HCT116 (cell line): ENCODE measurements at regions not wholly inside any gene's neighbourhood (a gene's known extent, or its start where the extent isn't known, plus 50 kb on each side); places are given as distances from the start of the nearest gene placed in this dataset.

ENCODE experiments used
- ATAC-seq: fragments of 200-7000 bp; cut with Tn5 transposase; 2 replicates; pipeline ENCODE4 v1.9.1; 2020; ENCODE audit warnings: mild to moderate bottlenecking, moderate library complexity
- BruUV-seq: library from RNA; stranded (reverse); fragments of 400-500 nt; replicated peaks from 2 replicates; lab custom pipeline; 2021; lab: Mats Ljungman, UMichigan
- CTCF ChIA-PET: fragments of 300-600 bp; sonication (Branson Sonifier 250); formaldehyde crosslinking; loops from one replicate; lab custom pipeline; 2021; ENCODE audit warnings: antibody characterized with exemption; lab: Charles Lee
- POLR2A ChIA-PET: fragments of 300-600, 350-600 bp; sonication (Branson Sonifier 250); formaldehyde crosslinking; loops from one replicate; lab custom pipeline; 2021; ENCODE audit warnings: antibody characterized with exemption; lab: Charles Lee
- RAD21 ChIA-PET, 2 experiments: fragments of 300-600 bp; sonication (Branson Sonifier 250); formaldehyde crosslinking; loops; one replicate each; lab custom pipeline; 2023; ENCODE audit warnings: low total read pairs in 2 of 2; ENCODE audit not compliant: uncharacterized antibody in 2 of 2, unreplicated experiment in 2 of 2, low non-redundant PET in 1 of 2; lab: Charles Lee
- DNase-seq: peaks from one replicate; pipeline ENCODE4 v3.0.0-alpha.2; 2010; ENCODE audit warnings: low read depth, low spot score
- H2AFZ ChIP-seq: fragments of 200-600 bp; shearing (Covaris generic), sonication (generic); 2 replicates; pipeline ENCODE4 v1.6.1; 2017; ENCODE audit warnings: low read depth, mixed run types, mixed read lengths, antibody characterized with exemption, low read length; ENCODE audit not compliant: poor library complexity, severe bottlenecking
- H3K27ac ChIP-seq: 2 replicates; pipeline ENCODE4 v1.5.1; 2012; ENCODE audit warnings: low read depth, low read length
- H3K27me3 ChIP-seq: fragments of 200-600 bp; sonication (generic); 2 replicates; pipeline ENCODE4 v1.6.1; 2016; ENCODE audit warnings: mixed run types, low read length, mixed read lengths; ENCODE audit not compliant: insufficient read depth
- H3K36me3 ChIP-seq, 2 experiments: fragments of 200-500 bp in 1 of 2; fragments of 200-600 bp in 1 of 2; sonication (Bioruptor generic) in 1 of 2; sonication (generic) in 1 of 2; 2 replicates each; pipeline versions ENCODE4 v1.5.1 to v1.6.1; 2014 to 2016; ENCODE audit warnings: low read length in 2 of 2, inconsistent platforms in 1 of 2, mixed read lengths in 1 of 2, mixed run types in 1 of 2; ENCODE audit not compliant: insufficient read depth in 2 of 2, control insufficient read depth in 1 of 2
- H3K4me1 ChIP-seq, 2 experiments: fragments of 200-600 bp in 1 of 2; sonication (generic) in 1 of 2; 2 replicates each; pipeline versions ENCODE4 v1.5.1 to v1.6.1; 2012 to 2017; ENCODE audit warnings: low read length in 2 of 2, inconsistent platforms in 1 of 2, mild to moderate bottlenecking in 1 of 2, mixed read lengths in 1 of 2, mixed run types in 1 of 2, moderate library complexity in 1 of 2; ENCODE audit not compliant: insufficient read depth in 2 of 2, control insufficient read depth in 1 of 2
- H3K4me2 ChIP-seq: fragments of 200-600 bp; sonication (generic); 2 replicates; pipeline ENCODE4 v1.6.1; 2017; ENCODE audit warnings: mixed run types, low read length, mixed read lengths
- H3K4me3 ChIP-seq, 2 experiments: fragments of 200-600 bp in 1 of 2; sonication (generic) in 1 of 2; replicated peaks in 1 of 2; 2 replicates each; pipeline ENCODE4 v1.5.1; 2011 to 2016; ENCODE audit warnings: low read length in 2 of 2, control low read depth in 1 of 2, low read depth in 1 of 2, mild to moderate bottlenecking in 1 of 2, mixed read lengths in 1 of 2, mixed run types in 1 of 2
- H3K79me2 ChIP-seq: fragments of 200-600 bp; sonication (generic); 2 replicates; pipeline ENCODE4 v1.6.1; 2017; ENCODE audit warnings: mild to moderate bottlenecking, mixed run types, low read length, moderate library complexity, mixed read lengths; ENCODE audit not compliant: insufficient read depth
- H3K9ac ChIP-seq: fragments of 200-600 bp; sonication (generic); 2 replicates; pipeline ENCODE4 v1.6.1; 2016; ENCODE audit warnings: low read length, mixed read lengths
- H3K9me2 ChIP-seq: fragments of 200-600 bp; sonication (generic), shearing (Covaris generic); 2 replicates; pipeline ENCODE4 v1.6.1; 2017; ENCODE audit warnings: mixed run types, mild to moderate bottlenecking, moderate library complexity; ENCODE audit not compliant: insufficient read depth
- H3K9me3 ChIP-seq, 2 experiments: fragments of 200-500 bp in 1 of 2; fragments of 200-600 bp in 1 of 2; sonication (Bioruptor generic) in 1 of 2; sonication (generic) in 1 of 2; 2 replicates each; pipeline ENCODE4 v1.6.1; 2014 to 2017; ENCODE audit warnings: low read length in 2 of 2, mixed read lengths in 2 of 2, inconsistent platforms in 1 of 2, low read depth in 1 of 2, mild to moderate bottlenecking in 1 of 2, mixed run types in 1 of 2, moderate library complexity in 1 of 2; ENCODE audit not compliant: control insufficient read depth in 1 of 2, insufficient read depth in 1 of 2
- H4K20me1 ChIP-seq: fragments of 200-600 bp; sonication (generic), shearing (Covaris generic); 2 replicates; pipeline ENCODE4 v1.6.1; 2017; ENCODE audit warnings: mixed run types, mild to moderate bottlenecking, moderate library complexity; ENCODE audit not compliant: insufficient read depth
- CBX3 ChIP-seq: IDR thresholded peaks from 2 replicates; pipeline ENCODE4 v1.6.1; 2012; ENCODE audit warnings: low read depth
- FOSL1 ChIP-seq: IDR thresholded peaks from 2 replicates; pipeline ENCODE4 v1.6.1; 2012; ENCODE audit warnings: low read depth
- JUND ChIP-seq: IDR thresholded peaks from 2 replicates; pipeline ENCODE4 v1.6.1; 2012
- POLR2A ChIP-seq: IDR thresholded peaks from 2 replicates; pipeline ENCODE4 v1.7.0; 2011; ENCODE audit warnings: borderline replicate concordance; ENCODE audit not compliant: insufficient read depth, insufficient read length; ENCODE audit errors: extremely low read depth
- SP1 ChIP-seq: IDR thresholded peaks from 2 replicates; pipeline ENCODE4 v1.6.1; 2012; ENCODE audit warnings: low read depth
- TCF7L2 ChIP-seq: IDR thresholded peaks from 2 replicates; pipeline ENCODE4 v1.7.0; 2011; ENCODE audit warnings: borderline replicate concordance, inconsistent platforms; ENCODE audit not compliant: insufficient read depth, insufficient read length; ENCODE audit errors: extremely low read depth
- ZFX ChIP-seq: fragments of 450-650 bp; IDR thresholded peaks from 2 replicates; pipeline ENCODE4 v1.6.1; 2017
- ZNF274 ChIP-seq: fragments of 200-500 bp; sonication (Bioruptor generic); IDR thresholded peaks from 2 replicates; pipeline ENCODE4 v1.6.1; 2014; ENCODE audit warnings: mild to moderate bottlenecking, low read depth, low read length, inconsistent platforms
- intact Hi-C: fragments of 100-400 bp; cut with micrococcal nuclease; formaldehyde crosslinking; loops from 2 replicates; pipeline ENCODE4 v1.10.0; 2022
- TF ChIP-seq, protein P1 (sequence below): IDR thresholded peaks from 2 replicates; pipeline ENCODE4 v1.6.1; 2012; ENCODE audit warnings: low read depth

DNA sequence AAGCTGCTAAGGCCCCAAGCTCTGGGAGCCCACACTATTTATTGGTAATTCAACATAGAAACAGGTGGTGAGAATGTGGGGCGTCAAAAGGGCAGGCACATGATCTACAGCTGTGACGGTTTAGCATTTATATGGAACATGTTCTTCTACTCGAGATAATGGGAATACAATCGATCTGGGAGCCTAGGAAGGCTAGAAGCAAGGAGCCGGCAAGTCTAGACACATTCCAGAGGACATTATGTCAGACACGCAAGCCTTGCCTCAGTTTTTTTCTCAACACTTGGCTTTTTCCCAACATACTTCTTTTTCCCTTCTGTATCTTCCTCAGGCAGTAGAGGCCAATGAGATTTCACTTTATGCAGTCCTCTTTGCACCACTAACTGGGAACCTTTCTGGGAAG, 315.7 kb upstream of the SLITRK5 start (continued):
- TF ChIP-seq, protein P1, sequence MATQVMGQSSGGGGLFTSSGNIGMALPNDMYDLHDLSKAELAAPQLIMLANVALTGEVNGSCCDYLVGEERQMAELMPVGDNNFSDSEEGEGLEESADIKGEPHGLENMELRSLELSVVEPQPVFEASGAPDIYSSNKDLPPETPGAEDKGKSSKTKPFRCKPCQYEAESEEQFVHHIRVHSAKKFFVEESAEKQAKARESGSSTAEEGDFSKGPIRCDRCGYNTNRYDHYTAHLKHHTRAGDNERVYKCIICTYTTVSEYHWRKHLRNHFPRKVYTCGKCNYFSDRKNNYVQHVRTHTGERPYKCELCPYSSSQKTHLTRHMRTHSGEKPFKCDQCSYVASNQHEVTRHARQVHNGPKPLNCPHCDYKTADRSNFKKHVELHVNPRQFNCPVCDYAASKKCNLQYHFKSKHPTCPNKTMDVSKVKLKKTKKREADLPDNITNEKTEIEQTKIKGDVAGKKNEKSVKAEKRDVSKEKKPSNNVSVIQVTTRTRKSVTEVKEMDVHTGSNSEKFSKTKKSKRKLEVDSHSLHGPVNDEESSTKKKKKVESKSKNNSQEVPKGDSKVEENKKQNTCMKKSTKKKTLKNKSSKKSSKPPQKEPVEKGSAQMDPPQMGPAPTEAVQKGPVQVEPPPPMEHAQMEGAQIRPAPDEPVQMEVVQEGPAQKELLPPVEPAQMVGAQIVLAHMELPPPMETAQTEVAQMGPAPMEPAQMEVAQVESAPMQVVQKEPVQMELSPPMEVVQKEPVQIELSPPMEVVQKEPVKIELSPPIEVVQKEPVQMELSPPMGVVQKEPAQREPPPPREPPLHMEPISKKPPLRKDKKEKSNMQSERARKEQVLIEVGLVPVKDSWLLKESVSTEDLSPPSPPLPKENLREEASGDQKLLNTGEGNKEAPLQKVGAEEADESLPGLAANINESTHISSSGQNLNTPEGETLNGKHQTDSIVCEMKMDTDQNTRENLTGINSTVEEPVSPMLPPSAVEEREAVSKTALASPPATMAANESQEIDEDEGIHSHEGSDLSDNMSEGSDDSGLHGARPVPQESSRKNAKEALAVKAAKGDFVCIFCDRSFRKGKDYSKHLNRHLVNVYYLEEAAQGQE: no peak
- no peak for TF ChIP-seq ZFX
- TF ChIP-seq CBX3: no peak
- no peak for TF ChIP-seq SP1
- TF ChIP-seq, all 23 proteins: peak for 0

DNA sequence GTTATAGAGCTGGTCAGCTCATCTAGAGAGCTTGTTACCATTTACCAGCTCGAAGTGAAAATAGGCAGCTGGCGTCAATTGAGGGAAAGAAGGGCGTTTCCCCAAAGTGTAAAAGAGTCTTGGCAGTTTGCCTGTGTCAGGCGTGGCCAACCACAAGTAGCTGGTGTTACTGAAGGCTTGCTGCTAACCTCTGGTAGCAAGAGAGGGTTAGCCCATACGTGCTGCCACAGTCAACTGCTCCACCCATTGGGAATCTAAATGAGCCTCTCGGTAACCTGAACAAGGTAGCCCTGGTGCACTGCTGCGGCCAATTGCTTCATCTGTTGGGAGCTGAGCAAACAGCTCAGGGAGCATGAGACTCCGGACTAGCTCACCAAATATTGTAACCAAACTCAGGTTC, 314.9 kb upstream of the SLITRK5 start:
- Histone ChIP-seq H3K27ac (no peak overlapping the region), H3K4me3 (no peak overlapping the region), H3K9me2 (no peaks in the 10 kb centered on the region), H3K9me3 (no peaks in the 10 kb centered on the region; a peak in 2 of 4 replicates), H3K79me2 (no peaks in the 10 kb centered on the region), H3K27me3 (no peaks in the 10 kb centered on the region), H3K36me3 (no peaks in the 10 kb centered on the region), H2AFZ (no peak overlapping the region), H3K9ac (no peak overlapping the region), H4K20me1 (no peaks in the 10 kb centered on the region), H3K4me1 (no peaks in the 10 kb centered on the region), H3K4me2 (no peak overlapping the region)
- ChIA-PET CTCF (no interaction called here), POLR2A (no interaction called here), RAD21 (no interaction called here)
- TF ChIP-seq JUND (no peak), ZNF274 (no peak), POLR2A (no peak), TCF7L2 (no peak), FOSL1 (no peak)
- DNase-seq: no peak
- no TSS peak for BruUV-seq
- intact Hi-C loops: no loop called here
- ATAC-seq: no peak
